GM18502 (cell line): ENCODE measurements at regions not wholly inside any gene's neighbourhood (a gene's known extent, or its start where the extent isn't known, plus 50 kb on each side); places are given as distances from the start of the nearest gene placed in this dataset.
"Not testable (repeated sequence)": the region's sequence is repeated elsewhere in the genome, so short reads cannot be mapped to it uniquely, and the experiment has no call there.

Experiments used
- ATAC-seq: cut with Tn5 transposase; IDR thresholded peaks from one replicate; pipeline ENCODE4 v1.9.1; 2021; ENCODE audit warnings: mild to moderate bottlenecking; ENCODE audit not compliant: unreplicated experiment, poor library complexity

DNA sequence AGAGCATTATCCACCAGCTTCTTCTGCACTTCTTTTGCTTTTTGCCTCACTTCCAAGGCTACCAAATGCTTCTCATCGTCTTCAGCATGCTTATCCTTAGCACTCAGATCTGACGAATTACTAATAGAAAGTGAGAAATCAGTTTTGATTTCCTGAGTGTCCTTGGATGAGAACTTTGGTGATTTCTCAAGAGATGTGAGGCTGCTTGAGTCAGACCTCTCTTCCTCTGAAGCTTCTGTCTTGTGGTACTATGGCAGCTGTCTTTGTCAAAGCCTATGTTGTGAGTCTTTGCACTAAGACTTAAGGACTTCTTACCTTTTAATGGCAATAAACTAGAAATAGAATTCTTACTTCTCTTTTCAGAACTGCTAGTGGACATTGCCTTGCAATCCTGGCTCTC lies 169.9 kb downstream of the CPE start:
- ATAC-seq, result no peak

GRCh38 chr4:165553221-165553810 lies 174.5 kb downstream of the CPE start:
- no peak for ATAC-seq

GRCh38 chr4:165555302-165555701 lies 176.5 kb downstream of the CPE start:
- no peak for ATAC-seq

- no peak for ATAC-seq
Observed at GRCh38 chr4:165556383-165556782, 177.6 kb downstream of the CPE start.

DNA sequence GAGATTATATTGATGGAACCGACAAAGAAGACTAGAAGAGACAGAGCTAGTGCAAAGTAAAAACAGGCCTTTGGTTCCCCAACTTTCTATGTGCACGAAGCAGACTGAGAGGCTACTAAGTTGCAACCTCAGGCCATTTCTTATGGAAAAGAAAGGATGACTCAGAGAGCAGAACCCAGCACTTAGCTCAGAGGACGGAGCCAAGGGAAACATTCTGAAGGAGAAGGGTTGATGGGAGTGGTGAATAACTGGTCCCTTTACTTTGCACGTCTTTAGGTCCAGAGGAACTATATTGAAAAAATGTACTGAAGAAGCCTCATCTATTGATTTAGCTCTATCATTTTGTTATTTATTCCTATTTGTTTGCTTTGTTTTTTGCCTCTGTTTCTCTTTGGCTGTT lies 182.1 kb downstream of the CPE start:
- no peak for ATAC-seq

GRCh38 chr4:165563851-165564250 lies 185.0 kb downstream of the CPE start:
- ATAC-seq, result no peak

GRCh38 chr4:165569031-165569430 lies 190.2 kb downstream of the CPE start:
- ATAC-seq, result no peak

GRCh38 chr4:165571476-165571875 lies 192.7 kb downstream of the CPE start:
- ATAC-seq, result not testable (repeated sequence)

DNA sequence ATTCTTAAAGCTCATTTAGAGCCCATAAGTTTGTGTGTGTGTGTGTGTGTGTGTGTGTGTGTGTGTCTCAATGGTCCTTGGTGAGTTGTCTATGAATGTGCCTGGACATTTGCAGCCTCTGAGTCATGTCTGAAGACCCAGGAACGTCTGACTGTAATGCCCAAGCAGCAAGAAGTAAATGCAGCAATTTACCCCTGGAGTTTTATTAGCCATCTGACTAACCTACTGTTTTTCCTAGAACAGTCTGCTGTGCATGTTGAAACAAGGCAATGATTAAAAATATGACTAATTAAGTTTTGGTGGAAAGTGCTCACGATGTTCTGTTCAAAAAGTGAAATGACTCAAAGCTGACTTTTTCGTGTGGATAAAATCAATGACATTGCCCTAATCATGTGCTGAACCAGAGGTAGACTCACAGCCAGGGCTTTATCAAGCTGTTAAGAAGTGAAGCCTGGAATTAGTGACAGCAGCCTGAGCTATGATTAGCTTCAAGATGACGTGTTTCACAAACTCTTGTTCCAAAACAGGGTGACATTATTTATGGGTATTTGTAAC lies 201.6 kb downstream of the CPE start:
- ATAC-seq, result no peak

DNA sequence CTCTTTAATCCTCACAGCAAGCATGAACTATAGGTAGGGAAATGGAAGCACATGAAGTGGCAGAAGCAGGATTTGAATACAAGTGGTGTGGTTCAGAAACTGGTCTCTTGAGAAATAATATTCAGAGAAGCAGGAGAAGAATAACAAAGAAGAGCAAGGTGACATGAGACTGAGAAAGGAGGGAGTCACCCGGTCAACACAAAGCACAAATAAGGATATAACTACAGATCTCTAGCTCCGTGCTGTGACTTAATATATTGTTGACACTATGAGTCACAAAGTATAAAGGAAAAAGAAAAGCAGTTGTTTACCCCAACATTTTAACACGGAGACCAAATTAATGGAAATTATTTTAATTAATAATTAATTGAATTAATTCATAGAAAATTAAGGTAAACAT lies 204.5 kb downstream of the CPE start:
- ATAC-seq, result no peak

DNA sequence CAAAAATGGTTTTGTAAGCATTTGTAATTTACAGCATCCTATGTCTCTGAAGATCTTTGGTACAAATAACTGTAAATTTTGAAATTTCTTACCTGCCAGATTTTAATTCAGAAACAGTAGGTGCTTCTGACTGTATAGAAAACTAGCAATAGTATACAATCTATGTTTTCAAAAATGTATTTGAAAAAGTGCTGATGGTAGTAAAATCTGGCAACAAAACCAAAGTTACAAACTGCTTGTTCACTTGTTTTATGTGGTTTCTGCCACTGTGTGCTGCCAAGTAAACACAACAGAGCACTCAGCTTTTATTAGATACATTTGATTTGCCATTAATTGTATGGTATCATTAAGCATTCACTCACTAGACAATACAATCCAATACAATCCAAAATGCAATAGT lies 206.1 kb downstream of the CPE start:
- ATAC-seq, result no peak

GRCh38 chr4:165588534-165589315 lies 209.9 kb downstream of the CPE start:
- ATAC-seq, result no peak

DNA sequence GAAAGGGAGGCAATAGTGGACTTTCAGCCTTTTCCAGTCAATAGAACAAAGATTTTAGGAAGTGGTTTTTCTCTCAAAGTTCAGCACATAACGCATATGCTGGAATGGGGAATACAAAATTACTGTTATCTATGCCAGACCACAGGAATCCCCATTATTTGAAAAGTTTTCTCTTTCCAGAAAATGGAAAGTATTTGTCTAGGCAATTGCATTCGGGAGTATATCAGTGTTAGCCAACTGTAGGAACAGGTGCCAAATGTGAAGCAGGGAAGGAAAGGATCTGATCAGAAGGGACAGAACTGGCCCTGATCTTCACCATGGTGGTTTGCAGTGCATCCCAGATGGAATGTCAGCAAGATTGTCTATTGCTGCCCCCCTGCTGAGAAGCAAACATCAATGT lies 213.6 kb downstream of the CPE start:
- ATAC-seq, result no peak

DNA sequence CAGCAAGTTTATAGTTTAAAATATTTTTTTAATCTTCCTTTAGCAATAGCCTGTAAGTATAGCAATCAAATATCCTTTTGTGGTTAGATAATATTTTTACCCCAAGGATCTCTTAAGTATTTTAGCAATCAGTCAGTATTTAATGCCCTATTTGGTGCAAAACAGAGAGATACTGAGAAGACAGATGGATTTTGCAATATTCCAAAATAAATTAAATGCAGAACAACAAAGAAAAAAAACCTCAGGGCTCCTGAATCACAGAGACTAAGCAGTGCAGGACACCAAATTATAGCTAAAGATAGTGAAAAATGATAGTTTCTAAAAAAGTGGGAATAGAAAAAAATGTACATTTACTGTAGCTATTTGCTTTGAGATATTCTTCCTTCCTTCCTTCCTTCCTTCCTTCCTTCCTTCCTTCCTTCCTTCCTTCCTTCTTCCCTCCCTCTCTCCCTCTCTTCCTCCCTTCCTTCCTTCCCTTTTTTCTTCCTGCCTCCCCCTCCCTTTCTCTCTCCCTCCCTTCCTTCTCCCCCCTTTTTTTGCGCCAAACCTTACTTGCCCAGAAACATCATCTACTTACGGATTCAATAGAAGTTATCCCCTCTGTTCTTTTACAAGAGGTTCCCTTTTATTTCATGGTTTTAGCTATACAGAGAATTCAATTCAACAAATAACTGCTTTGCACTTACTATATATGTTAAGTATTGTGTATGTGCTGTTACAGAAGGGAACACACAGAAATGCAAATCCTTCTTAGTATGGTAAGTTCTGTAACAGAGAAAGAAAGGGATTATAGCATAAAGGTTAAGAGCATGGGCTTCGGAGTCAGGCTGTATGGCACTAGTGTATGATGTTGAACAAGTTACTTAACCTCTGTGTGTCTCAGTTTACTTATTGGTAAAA lies 219.0 kb downstream of the CPE start:
- ATAC-seq, result no peak

GRCh38 chr4:165600959-165601683 lies 222.3 kb downstream of the CPE start:
- ATAC-seq, result no peak

DNA sequence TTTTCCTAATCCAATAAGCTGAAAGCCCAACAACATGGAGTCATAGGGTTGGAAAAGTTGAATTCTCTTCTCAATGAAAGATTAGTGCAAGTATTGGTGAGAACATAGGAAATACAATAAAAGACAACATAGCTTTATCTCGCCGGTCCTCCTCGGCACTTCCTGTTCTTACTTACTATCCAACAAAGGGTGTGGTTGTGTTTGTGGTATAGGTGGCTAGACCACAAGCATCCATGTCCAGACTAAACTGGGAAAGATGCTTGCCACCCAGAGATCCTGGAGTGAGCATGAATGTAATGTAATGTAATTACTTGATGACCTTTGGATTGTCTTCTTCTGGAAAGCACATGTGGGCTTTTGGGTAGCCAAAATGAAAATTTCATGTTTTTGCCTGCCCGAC lies 223.8 kb downstream of the CPE start:
- no peak for ATAC-seq

GRCh38 chr4:165604181-165604580 lies 225.4 kb downstream of the CPE start:
- ATAC-seq, result no peak

DNA sequence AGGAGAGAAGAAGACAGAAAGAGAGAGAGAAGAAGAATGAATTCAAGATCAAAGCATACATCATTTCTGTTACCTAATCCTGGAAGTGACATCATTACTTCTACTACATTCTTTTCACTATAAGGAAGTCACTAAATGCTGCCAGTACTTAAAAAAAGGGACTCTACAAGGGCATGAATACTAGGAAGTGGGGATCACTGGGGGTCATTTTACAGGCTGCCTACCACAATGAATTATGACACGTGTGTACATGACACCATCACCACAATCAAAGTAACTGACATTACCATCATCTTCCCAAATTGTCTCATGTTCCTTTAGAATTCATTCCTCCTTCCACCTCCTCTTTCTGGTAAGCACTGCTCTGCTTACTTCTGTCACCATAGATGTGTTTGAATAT lies 227.0 kb downstream of the CPE start:
- ATAC-seq, result no peak

DNA sequence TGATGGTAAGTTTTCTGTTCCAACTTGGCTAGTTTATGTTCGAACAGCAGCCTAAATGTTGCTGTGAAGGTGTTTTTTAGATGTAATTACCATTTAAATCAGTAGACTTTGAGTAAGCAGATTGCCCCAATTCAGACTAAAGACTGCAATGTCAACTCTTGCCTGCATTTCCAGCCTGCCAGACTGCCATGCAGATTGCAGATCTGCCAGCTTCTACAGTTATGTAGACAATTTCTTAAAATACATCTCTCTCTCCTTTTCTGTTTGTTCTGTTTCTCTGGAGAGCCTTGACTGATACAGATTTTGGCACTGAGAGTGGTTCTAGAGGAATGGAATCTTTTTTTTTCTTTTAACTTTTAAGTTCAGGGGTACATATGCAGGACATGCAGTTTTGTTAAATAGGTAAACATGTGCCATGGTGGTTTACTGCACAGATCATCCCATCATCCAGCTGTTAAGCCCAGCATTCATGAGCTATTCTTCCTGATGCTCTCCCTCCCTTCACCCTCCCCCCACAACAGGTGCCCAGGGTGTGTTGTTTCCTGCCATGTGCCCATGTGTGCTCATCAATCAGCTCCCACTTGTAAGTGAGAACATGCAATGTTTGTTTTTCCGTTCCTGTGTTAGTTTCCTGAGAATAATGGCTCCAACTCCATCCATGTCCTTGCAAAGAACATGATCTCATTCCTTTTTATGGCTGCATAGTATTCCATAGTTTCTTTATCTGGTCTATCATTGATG lies 227.8 kb downstream of the CPE start:
- ATAC-seq, result no peak

DNA sequence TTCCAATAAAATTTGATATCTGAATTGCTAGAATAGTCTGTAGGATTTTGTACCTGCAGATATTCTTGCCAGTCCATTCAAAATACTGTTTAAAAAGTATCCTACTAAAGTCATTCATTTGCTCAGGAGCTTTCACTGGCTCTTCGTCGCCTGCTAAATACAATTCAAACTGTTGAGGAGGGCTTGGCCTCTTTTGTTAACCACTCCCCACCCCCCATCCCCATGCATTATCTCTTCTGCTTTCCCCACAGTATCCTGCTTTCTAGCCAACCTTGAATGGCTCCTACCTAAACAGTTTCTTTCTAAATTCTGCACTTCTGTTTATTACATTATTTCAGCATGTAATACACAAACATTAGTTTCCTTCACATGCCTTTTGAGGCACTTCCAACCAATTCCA lies 230.8 kb downstream of the CPE start:
- no peak for ATAC-seq
